ENCODE measurements at regions not wholly inside any gene's neighbourhood (a gene's known extent, or its start where the extent isn't known, plus 50 kb on each side); places are given as distances from the start of the nearest gene placed in this dataset.
"Not testable (repeated sequence)": the region's sequence is repeated elsewhere in the genome, so short reads cannot be mapped to it uniquely, and the experiment has no call there.

DNA sequence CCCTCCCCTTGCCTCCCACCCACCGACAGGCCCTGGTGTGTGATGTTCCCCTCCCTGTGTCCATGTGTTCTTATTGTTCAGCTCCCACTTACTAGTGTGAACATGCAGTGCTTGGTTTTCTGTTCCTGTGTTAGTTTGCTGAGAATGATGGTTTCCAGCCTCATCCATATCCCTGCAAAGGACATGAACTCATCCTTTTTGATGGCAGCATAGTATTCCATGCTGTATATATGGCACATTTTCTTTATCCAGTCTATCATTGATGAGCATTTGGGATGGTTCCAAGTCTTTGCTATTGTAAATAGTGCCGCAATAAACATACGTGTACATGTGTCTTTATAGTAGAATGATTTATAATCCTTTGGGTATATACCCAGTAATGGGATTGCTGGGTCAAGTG, 538.1 kb upstream of the ZNF804A start:
- TF ChIP-seq, protein P1, sequence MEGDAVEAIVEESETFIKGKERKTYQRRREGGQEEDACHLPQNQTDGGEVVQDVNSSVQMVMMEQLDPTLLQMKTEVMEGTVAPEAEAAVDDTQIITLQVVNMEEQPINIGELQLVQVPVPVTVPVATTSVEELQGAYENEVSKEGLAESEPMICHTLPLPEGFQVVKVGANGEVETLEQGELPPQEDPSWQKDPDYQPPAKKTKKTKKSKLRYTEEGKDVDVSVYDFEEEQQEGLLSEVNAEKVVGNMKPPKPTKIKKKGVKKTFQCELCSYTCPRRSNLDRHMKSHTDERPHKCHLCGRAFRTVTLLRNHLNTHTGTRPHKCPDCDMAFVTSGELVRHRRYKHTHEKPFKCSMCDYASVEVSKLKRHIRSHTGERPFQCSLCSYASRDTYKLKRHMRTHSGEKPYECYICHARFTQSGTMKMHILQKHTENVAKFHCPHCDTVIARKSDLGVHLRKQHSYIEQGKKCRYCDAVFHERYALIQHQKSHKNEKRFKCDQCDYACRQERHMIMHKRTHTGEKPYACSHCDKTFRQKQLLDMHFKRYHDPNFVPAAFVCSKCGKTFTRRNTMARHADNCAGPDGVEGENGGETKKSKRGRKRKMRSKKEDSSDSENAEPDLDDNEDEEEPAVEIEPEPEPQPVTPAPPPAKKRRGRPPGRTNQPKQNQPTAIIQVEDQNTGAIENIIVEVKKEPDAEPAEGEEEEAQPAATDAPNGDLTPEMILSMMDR (IDR thresholded peaks at IDR 0.05): not testable (repeated sequence)
- TF ChIP-seq POLR2AphosphoS5 (IDR thresholded peaks at IDR 0.05): not testable (repeated sequence)
